T-cell (primary cell): ENCODE measurements at regions not wholly inside any gene's neighbourhood (a gene's known extent, or its start where the extent isn't known, plus 50 kb on each side); places are given as distances from the start of the nearest gene placed in this dataset.

Experiments
- ATAC-seq, 4 experiments: fragments of 200-7000 bp in 3 of 4; fragments of 150-1000 bp in 1 of 4; cut with Tn5 transposase; replicated peaks in 1 of 4; 1 replicate in 3 of 4; 2 replicates in 1 of 4; pipeline ENCODE4 v1.10.0; 2021; ENCODE audit warnings: moderate library complexity in 3 of 4, mild to moderate bottlenecking in 2 of 4, moderate number of reproducible peaks in 1 of 4
- CTCF ChIA-PET, 2 donors: fragments of 300-600 bp; sonication (Branson Sonifier 250); formaldehyde crosslinking; loops; one replicate each; lab custom pipeline; 2022; ENCODE audit warnings: antibody characterized with exemption in 2 of 2; lab: Charles Lee
- POLR2A ChIA-PET, 2 donors: fragments of 300-600 bp; sonication (Branson Sonifier 250); formaldehyde crosslinking; loops; one replicate each; lab custom pipeline; 2022; ENCODE audit warnings: antibody characterized with exemption in 2 of 2; lab: Charles Lee
- DNase-seq, 35 experiments: peaks; one replicate each; pipeline versions ENCODE4 v3.0.0 to v3.0.0-alpha.2; 2013 to 2023
- H3K27ac ChIP-seq: one replicate; pipeline ENCODE4 v1.5.1; 2013; ENCODE audit warnings: low read length
- H3K27me3 ChIP-seq, 2 experiments: replicated peaks in 1 of 2; 1 replicate in 1 of 2; 2 replicates in 1 of 2; pipeline versions ENCODE4 v1.6.1 to v1.7.0; 2013; ENCODE audit warnings: low read length in 1 of 2, mixed read lengths in 1 of 2; ENCODE audit not compliant: control insufficient read depth in 2 of 2, insufficient read depth in 2 of 2; ENCODE audit errors: extremely low read depth in 1 of 2
- H3K36me3 ChIP-seq, 2 donors: 1 replicate in 1 of 2; 2 replicates in 1 of 2; pipeline versions ENCODE4 v1.6.1 to v1.7.0; 2013; ENCODE audit warnings: low read length in 1 of 2; ENCODE audit not compliant: control insufficient read depth in 2 of 2, insufficient read depth in 1 of 2; ENCODE audit errors: extremely low read depth in 1 of 2
- H3K4me1 ChIP-seq, 2 experiments: 1 replicate in 1 of 2; 2 replicates in 1 of 2; pipeline versions ENCODE4 v1.6.1 to v1.7.0; 2013; ENCODE audit warnings: low read length in 2 of 2, mixed read lengths in 1 of 2; ENCODE audit not compliant: insufficient read depth in 2 of 2, control insufficient read depth in 1 of 2; ENCODE audit errors: extremely low read depth in 1 of 2
- H3K4me3 ChIP-seq, 2 donors: 1 replicate in 1 of 2; 2 replicates in 1 of 2; pipeline versions ENCODE4 v1.5.1 to v1.7.0; 2013; ENCODE audit warnings: mild to moderate bottlenecking in 2 of 2, low read length in 1 of 2, moderate library complexity in 1 of 2; ENCODE audit not compliant: control insufficient read depth in 1 of 2; ENCODE audit errors: extremely low read depth in 1 of 2
- H3K9me3 ChIP-seq: 2 replicates; pipeline ENCODE4 v1.7.0; 2013
- H3K27ac Mint-ChIP-seq, 2 donors: one replicate each; pipeline ENCODE4 v1.8.0; 2020 to 2021; ENCODE audit warnings: mild to moderate bottlenecking in 2 of 2, mixed read lengths in 2 of 2
- H3K27me3 Mint-ChIP-seq, 2 donors: one replicate each; pipeline ENCODE4 v1.8.0; 2021 to 2022; ENCODE audit warnings: mixed read lengths in 2 of 2
- H3K36me3 Mint-ChIP-seq: one replicate; pipeline ENCODE4 v1.8.0; 2021; ENCODE audit warnings: mixed read lengths
- H3K4me1 Mint-ChIP-seq, 3 donors: one replicate each; pipeline ENCODE4 v1.8.0; 2020 to 2022; ENCODE audit warnings: mixed read lengths in 3 of 3, mild to moderate bottlenecking in 1 of 3
- H3K4me3 Mint-ChIP-seq, 3 donors: one replicate each; pipeline ENCODE4 v1.8.0; 2020 to 2022; ENCODE audit warnings: mild to moderate bottlenecking in 3 of 3, mixed read lengths in 3 of 3, moderate library complexity in 3 of 3
- H3K9me3 Mint-ChIP-seq, 3 donors: one replicate each; pipeline ENCODE4 v1.8.0; 2020 to 2022; ENCODE audit warnings: mixed read lengths in 3 of 3
- WGBS: methylation state at CpG from one replicate; pipeline ENCODE4 v1.1.5; 2013; ENCODE audit warnings: missing lambda C conversion rate; ENCODE audit not compliant: insufficient coverage; 5-methylcytosine and 5-hydroxymethylcytosine counted together

- ChIA-PET POLR2A (no interaction called here), CTCF (no interaction called here)
- H3K36me3 Mint-ChIP-seq = no peaks in the 10 kb centered on the region
- Histone ChIP-seq H3K9me3 (peaks cover 3% of the 10 kb centered on the region), H3K4me3 (no peak overlapping the region), H3K36me3 (no peaks in the 10 kb centered on the region), H3K27me3 (no peaks in the 10 kb centered on the region), H3K27ac (no peak overlapping the region), H3K4me1 (no peaks in the 10 kb centered on the region)
- ATAC-seq = no peak
- DNase-seq = no peak
- WGBS = 100% methylated on average over 2 of the region's 3 CpGs
- H3K9me3 Mint-ChIP-seq = peaks cover 14 to 19% (median 17%) of the 10 kb centered on the region in 3 donors
- no peak overlapping the region for H3K27ac Mint-ChIP-seq
- no peaks in the 10 kb centered on the region for H3K27me3 Mint-ChIP-seq
- H3K4me3 Mint-ChIP-seq = no peak overlapping the region
- H3K4me1 Mint-ChIP-seq = no peaks in the 10 kb centered on the region
Measured at GRCh38 chr6:67535946-67536345, 1099.1 kb upstream of the ADGRB3 start.

- Mint-ChIP-seq H3K9me3 (peaks cover 9 to 12% (median 11%) of the 10 kb centered on the region in 3 donors), H3K36me3 (no peaks in the 10 kb centered on the region), H3K4me1 (no peaks in the 10 kb centered on the region), H3K27ac (no peak overlapping the region), H3K4me3 (no peak overlapping the region), H3K27me3 (no peaks in the 10 kb centered on the region)
- H3K27ac ChIP-seq = no peak overlapping the region
- DNase-seq (no peak), ATAC-seq (no peak)
- H3K4me1 ChIP-seq = no peaks in the 10 kb centered on the region
- POLR2A ChIA-PET = no interaction called here
- H3K36me3 ChIP-seq = no peaks in the 10 kb centered on the region
- 71% methylated on average over 2 of the region's 2 CpGs for WGBS
- no peaks in the 10 kb centered on the region for H3K27me3 ChIP-seq
- no peaks in the 10 kb centered on the region for H3K9me3 ChIP-seq
- H3K4me3 ChIP-seq = no peak overlapping the region
- CTCF ChIA-PET = no interaction called here
Measured at GRCh38 chr6:67506352-67506751, 1128.7 kb upstream of the ADGRB3 start.

GRCh38 chr6:67501755-67502154, 1133.3 kb upstream of the ADGRB3 start:
- POLR2A ChIA-PET = no interaction called here
- WGBS = 82% methylated on average over 2 of the region's 5 CpGs
- Mint-ChIP-seq H3K27me3 (no peaks in the 10 kb centered on the region), H3K4me3 (no peak overlapping the region), H3K36me3 (no peaks in the 10 kb centered on the region), H3K27ac (no peak overlapping the region), H3K4me1 (no peaks in the 10 kb centered on the region), H3K9me3 (peaks cover 3 to 12% (median 9%) of the 10 kb centered on the region in 3 donors)
- no peaks in the 10 kb centered on the region for H3K36me3 ChIP-seq
- H3K9me3 ChIP-seq = peaks cover 2% of the 10 kb centered on the region
- DNase-seq = no peak
- no peaks in the 10 kb centered on the region for H3K27me3 ChIP-seq
- H3K4me1 ChIP-seq = no peaks in the 10 kb centered on the region
- H3K27ac ChIP-seq = no peak overlapping the region
- CTCF ChIA-PET = interaction anchor here in 1 of 2 donors (0.6 kb wide), 1 partner anchor 54 kb away, joined by 3 read pairs; no protein-coding TSS in a partner anchor
- ATAC-seq = no peak
- H3K4me3 ChIP-seq = no peak overlapping the region

- no peaks in the 10 kb centered on the region for H3K36me3 Mint-ChIP-seq
- WGBS = no CpG with 5 or more reads among the region's 1 CpG
- no peaks in the 10 kb centered on the region for H3K27me3 Mint-ChIP-seq
- peaks cover 2% of the 10 kb centered on the region for H3K9me3 ChIP-seq
- H3K4me1 ChIP-seq = no peaks in the 10 kb centered on the region
- no peak overlapping the region for H3K27ac Mint-ChIP-seq
- DNase-seq (no peak), ATAC-seq (no peak)
- CTCF ChIA-PET = no interaction called here
- POLR2A ChIA-PET = no interaction called here
- no peaks in the 10 kb centered on the region for H3K27me3 ChIP-seq
- no peaks in the 10 kb centered on the region for H3K4me1 Mint-ChIP-seq
- H3K36me3 ChIP-seq = no peaks in the 10 kb centered on the region
- no peak overlapping the region for H3K27ac ChIP-seq
- peaks cover 4 to 20% (median 13%) of the 10 kb centered on the region in 3 donors for H3K9me3 Mint-ChIP-seq
- H3K4me3 Mint-ChIP-seq = no peak overlapping the region
- no peak overlapping the region for H3K4me3 ChIP-seq
Measured at GRCh38 chr6:67497749-67498148, 1137.3 kb upstream of the ADGRB3 start.

- peaks cover 4 to 22% (median 17%) of the 10 kb centered on the region in 3 donors for H3K9me3 Mint-ChIP-seq
- ATAC-seq = no peak
- no peak for DNase-seq
- Histone ChIP-seq H3K36me3 (no peaks in the 10 kb centered on the region), H3K27ac (no peak overlapping the region), H3K4me3 (no peak overlapping the region), H3K9me3 (peaks cover 2% of the 10 kb centered on the region), H3K27me3 (no peaks in the 10 kb centered on the region), H3K4me1 (no peaks in the 10 kb centered on the region)
- no peak overlapping the region for H3K27ac Mint-ChIP-seq
- ChIA-PET POLR2A (no interaction called here), CTCF (no interaction called here)
- H3K27me3 Mint-ChIP-seq = no peaks in the 10 kb centered on the region
- H3K36me3 Mint-ChIP-seq = no peaks in the 10 kb centered on the region
- H3K4me3 Mint-ChIP-seq = no peak overlapping the region
- no CpG with 5 or more reads among the region's 3 CpGs for WGBS
- H3K4me1 Mint-ChIP-seq = no peaks in the 10 kb centered on the region
Measured at GRCh38 chr6:67496191-67496590, 1138.9 kb upstream of the ADGRB3 start.

- Histone ChIP-seq H3K36me3 (no peaks in the 10 kb centered on the region), H3K27me3 (no peaks in the 10 kb centered on the region), H3K4me3 (no peak overlapping the region), H3K9me3 (peaks cover 2% of the 10 kb centered on the region), H3K4me1 (no peaks in the 10 kb centered on the region), H3K27ac (no peak overlapping the region)
- Mint-ChIP-seq H3K9me3 (peaks cover 11 to 32% (median 23%) of the 10 kb centered on the region in 3 donors), H3K4me1 (no peaks in the 10 kb centered on the region), H3K27me3 (no peaks in the 10 kb centered on the region), H3K4me3 (no peak overlapping the region), H3K27ac (no peak overlapping the region), H3K36me3 (no peaks in the 10 kb centered on the region)
- POLR2A ChIA-PET = no interaction called here
- CTCF ChIA-PET = interaction anchor here in 1 of 2 donors (0.6 kb wide), 1 partner anchor 272 kb away, joined by 3 read pairs; no protein-coding TSS in a partner anchor
- DNase-seq (no peak), ATAC-seq (no peak)
Measured at GRCh38 chr6:67493682-67494081, 1141.4 kb upstream of the ADGRB3 start.

GRCh38 chr6:67475700-67476099, 1159.4 kb upstream of the ADGRB3 start:
- ChIA-PET POLR2A (no interaction called here), CTCF (no interaction called here)
- H3K4me3 ChIP-seq = no peak overlapping the region

More at GRCh38 chr6:67475700-67476099, 1159.4 kb upstream of the ADGRB3 start:
- Histone ChIP-seq H3K27me3 (no peaks in the 10 kb centered on the region), H3K36me3 (no peaks in the 10 kb centered on the region), H3K27ac (no peak overlapping the region), H3K4me1 (no peaks in the 10 kb centered on the region), H3K9me3 (peaks cover 4% of the 10 kb centered on the region)
- peaks cover 0 to 18% (median 13%) of the 10 kb centered on the region in 3 donors for H3K9me3 Mint-ChIP-seq
- ATAC-seq (no peak), DNase-seq (no peak)
- no peak overlapping the region for H3K4me3 Mint-ChIP-seq
- H3K27me3 Mint-ChIP-seq = no peaks in the 10 kb centered on the region
- H3K4me1 Mint-ChIP-seq = no peaks in the 10 kb centered on the region
- H3K27ac Mint-ChIP-seq = no peak overlapping the region
- 71% methylated on average over 1 of the region's 1 CpG for WGBS
- H3K36me3 Mint-ChIP-seq = no peaks in the 10 kb centered on the region
